GM18502 (cell line): ENCODE measurements at regions not wholly inside any gene's neighbourhood (a gene's known extent, or its start where the extent isn't known, plus 50 kb on each side); places are given as distances from the start of the nearest gene placed in this dataset.
A peak's percentile ranks its signal among the peaks of the same experiment; 100 is the strongest.
"Not testable (repeated sequence)": the region's sequence is repeated elsewhere in the genome, so short reads cannot be mapped to it uniquely, and the experiment has no call there.

Experiments used
- ATAC-seq: cut with Tn5 transposase; IDR thresholded peaks from one replicate; pipeline ENCODE4 v1.9.1; 2021; ENCODE audit warnings: mild to moderate bottlenecking; ENCODE audit not compliant: unreplicated experiment, poor library complexity

- ATAC-seq, result not testable (repeated sequence)
Measured at GRCh38 chr16:46388939-46389491, 232.2 kb downstream of the SHCBP1 start.

DNA sequence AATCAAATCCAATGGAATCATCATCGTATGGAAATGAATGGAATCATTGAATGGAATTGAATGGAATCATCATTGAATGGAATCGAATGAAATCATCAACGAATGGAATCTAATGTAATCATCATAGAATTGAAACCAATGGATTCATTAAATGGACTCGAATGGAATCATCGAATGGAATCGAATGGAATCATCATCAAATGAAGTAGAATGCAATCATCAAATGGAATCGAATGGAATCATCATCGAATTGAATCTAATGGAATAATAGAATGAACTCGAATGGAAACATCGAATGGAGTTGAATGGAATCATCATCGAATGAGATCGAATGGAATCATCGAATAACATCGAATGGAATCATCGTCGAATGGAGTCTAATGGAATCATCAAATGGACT is 232.8 kb downstream of the SHCBP1 start:
- ATAC-seq, result not testable (repeated sequence)

DNA sequence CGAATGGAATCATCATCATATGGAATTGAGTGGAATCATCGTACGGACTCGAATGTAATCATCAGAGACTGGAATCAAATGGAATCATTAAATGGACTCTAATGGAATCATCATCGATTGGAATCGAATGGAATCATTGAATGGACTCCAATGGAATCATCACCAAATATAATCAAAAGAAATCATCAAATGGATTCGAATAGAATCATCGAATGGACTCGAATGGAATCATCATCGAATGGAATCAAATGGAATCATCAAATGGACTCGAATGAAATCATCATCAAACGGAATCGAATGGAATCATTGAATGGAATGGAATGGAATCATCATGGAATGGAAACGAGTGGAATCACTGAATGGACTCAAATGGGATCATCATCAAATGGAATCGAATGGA is 233.5 kb downstream of the SHCBP1 start:
- not testable (repeated sequence) for ATAC-seq

DNA sequence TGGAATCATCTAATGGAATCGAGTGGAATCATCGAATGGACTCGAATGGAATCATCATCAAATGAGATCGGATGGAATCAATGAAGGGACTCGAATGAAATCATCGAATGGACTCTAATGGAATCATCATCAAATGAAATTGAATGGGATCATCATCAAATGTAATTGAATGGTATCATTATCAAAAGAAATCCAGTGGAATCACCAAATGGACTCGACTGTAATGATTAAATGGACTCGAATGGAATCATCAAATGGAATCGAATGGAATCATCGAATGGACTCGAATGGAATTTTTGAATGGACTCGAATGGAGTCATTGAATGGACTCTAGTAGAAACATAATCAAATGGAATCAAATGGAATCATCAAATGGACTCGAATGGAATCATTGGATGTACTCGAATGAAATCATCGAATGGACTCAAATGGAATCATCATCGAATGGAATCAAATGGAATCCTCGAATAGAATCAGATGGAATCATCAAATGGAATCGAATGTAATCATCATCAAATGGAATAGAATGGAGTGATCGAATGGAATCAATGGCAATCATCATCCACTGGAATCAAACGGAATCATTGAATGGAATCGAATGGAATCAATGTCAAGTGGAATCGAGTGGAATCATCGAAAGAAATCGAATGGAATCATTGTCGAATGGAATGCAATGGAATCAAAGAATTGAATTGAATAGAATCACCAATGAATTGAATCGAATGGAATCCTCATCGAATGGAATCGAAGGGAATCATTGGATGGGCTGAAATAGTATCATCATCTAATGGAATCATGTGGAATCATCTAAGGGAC is 234.2 kb downstream of the SHCBP1 start:
- peak; percentile 7 for ATAC-seq

- not testable (repeated sequence) for ATAC-seq
Measured at GRCh38 chr16:46386110-46386771, 234.9 kb downstream of the SHCBP1 start.

- ATAC-seq, result not testable (repeated sequence)
Measured at GRCh38 chr16:46384285-46385061, 236.7 kb downstream of the SHCBP1 start.

DNA sequence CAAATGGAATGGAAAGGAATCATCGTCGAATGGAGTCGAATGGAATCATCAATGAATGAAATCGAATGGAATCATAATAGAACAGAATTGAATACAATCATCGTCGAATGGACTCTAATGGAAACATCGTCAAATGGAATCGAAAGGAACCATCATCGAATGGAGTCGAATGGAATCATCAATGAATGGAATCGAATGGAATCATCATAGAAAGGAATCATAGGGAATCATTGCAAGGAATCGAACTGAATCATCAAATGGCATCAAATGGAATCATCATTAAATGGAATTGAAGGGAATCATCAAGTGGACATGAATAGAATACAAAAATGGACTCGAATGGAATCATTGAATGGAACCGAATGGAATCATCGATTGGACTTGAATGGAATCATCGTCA is 237.6 kb downstream of the SHCBP1 start:
- not testable (repeated sequence) for ATAC-seq

GRCh38 chr16:46382791-46383541 is 238.2 kb downstream of the SHCBP1 start:
- not testable (repeated sequence) for ATAC-seq

GRCh38 chr16:46382079-46382478 is 239.1 kb downstream of the SHCBP1 start:
- ATAC-seq, result not testable (repeated sequence)

DNA sequence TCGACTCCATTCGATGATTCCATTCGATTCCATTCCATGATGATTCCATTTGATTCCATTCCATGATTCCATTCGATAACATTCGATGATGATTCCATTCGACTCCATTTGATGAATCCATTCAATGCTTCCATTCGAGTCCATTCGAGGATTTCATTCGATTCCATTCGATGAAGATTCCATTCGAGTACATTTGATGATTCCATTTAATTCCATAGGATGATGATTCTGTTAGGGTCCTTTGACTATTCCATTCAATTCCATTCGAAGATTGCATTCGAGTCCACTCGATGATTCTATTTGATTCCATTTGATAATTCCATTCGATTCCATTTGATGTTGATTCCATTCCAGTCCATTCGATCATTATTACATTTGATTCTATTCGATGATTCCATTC is 239.8 kb downstream of the SHCBP1 start:
- not testable (repeated sequence) for ATAC-seq
